GM12873 (cell line): ENCODE measurements at regions not wholly inside any gene's neighbourhood (a gene's known extent, or its start where the extent isn't known, plus 50 kb on each side); places are given as distances from the start of the nearest gene placed in this dataset.
A peak's percentile ranks its signal among the peaks of the same experiment; 100 is the strongest.

Source experiments
- CTCF ChIP-seq: IDR thresholded peaks from 2 replicates; pipeline ENCODE4 v1.5.1; 2012; ENCODE audit warnings: low read depth, mild to moderate bottlenecking, moderate library complexity, low read length, control low read depth; ENCODE audit not compliant: insufficient read depth; ENCODE audit errors: missing control alignments

GRCh38 chr2:129741623-129742022 is 237.8 kb upstream of the RAB6C start:
- no peak for TF ChIP-seq CTCF

DNA sequence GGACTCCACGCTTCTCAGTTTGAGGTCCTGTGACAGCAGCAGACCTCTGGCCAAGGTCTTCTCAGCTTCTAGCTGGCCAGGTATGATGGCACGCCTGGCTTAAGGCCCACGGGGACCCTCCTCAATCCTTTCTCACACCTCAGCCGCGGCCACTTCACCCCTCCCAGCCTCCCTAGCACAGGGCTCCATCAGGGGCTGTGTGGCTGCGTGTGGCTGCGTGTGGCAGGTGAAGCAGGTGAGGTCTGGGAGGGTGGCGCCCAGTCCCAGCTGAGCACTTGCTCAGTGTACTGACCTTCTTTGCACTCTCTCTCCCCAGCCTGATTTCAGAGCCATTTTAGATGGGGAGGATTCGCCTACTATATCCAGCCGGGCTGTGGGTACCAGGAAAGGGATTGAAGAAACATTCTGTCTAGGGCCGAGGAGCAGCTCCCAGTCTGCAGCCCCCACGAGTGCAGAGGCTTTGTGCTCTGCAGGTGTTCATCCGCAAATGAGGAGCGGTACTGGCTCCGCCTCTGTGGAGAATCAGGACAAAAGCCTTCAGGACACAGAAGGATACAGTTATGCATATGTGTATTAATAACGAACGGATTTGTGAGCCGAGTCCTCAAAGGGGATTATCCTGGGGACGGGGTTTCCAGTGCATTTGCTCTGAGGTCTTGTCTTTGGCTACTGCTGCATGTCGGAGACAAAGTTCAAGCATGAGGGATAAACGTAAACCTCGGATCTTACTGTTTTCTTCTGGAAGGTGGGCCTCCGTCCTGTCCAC is 236.9 kb upstream of the RAB6C start:
- TF ChIP-seq CTCF = no peak

GRCh38 chr2:129744141-129744540 is 235.3 kb upstream of the RAB6C start:
- no peak for TF ChIP-seq CTCF

GRCh38 chr2:129744649-129745048 is 234.8 kb upstream of the RAB6C start:
- no peak for TF ChIP-seq CTCF

GRCh38 chr2:129747500-129748125 is 231.9 kb upstream of the RAB6C start:
- TF ChIP-seq CTCF = no peak

- no peak for TF ChIP-seq CTCF
Observed at GRCh38 chr2:129748250-129748649, 231.2 kb upstream of the RAB6C start.

DNA sequence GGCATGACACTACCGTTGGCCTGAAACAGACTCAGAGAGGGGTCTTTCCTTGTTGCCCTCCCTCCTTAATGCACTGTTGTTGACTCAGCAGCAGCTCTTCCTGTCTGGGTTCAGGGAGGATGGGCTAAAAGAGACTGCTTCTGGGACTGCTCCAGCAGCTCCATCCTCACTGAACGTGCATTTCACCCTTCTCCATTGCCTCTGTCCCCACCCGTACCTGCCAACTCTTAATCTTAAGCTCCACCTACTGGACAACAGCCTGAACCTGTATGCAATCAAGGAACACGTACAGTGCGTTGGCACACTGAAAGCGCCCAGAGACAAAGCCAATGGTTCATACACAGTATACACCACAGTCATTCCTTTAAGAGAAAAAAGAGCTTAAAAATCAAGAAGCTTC is 230.8 kb upstream of the RAB6C start:
- peak; percentile 17 for TF ChIP-seq CTCF
